CD4-positive, alpha-beta T cell treated with Interleukin-4 for 1 hour (primary cell): ENCODE measurements at regions not wholly inside any gene's neighbourhood (a gene's known extent, or its start where the extent isn't known, plus 50 kb on each side); places are given as distances from the start of the nearest gene placed in this dataset.
A peak's percentile ranks its signal among the peaks of the same experiment; 100 is the strongest.

Source experiments
- DNase-seq, 2 donors: peaks; one replicate each; pipeline ENCODE4 v3.0.0-alpha.2; 2020 to 2022

GRCh38 chr5:138664276-138664943 is 88.8 kb upstream of the CTNNA1 start:
- DNase-seq, result no peak

- DNase-seq, result no peak
Observed at GRCh38 chr5:138663561-138663960, 88.4 kb upstream of the HSPA9 start.

GRCh38 chr5:138663009-138663408 is 87.8 kb upstream of the HSPA9 start:
- peak; percentile 30 to 56 for DNase-seq

DNA sequence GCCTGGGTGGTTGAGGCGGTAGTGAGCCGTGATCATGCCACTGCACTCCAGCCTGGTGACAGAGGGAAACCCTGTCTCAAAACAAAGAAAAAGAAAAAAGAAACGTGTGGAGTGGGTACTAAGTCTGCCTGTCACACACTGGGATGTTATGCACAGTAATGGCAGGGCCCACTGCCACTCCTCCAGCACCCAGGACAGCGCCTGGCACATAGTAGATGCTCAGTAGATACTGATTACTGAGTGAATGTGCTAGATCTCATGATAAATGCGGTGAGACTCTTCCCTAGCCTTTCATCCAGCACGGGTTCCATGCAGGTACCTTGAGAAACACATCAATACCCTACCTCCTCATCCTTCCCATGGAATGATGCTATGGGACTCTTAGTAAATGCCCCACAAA is 87.4 kb upstream of the HSPA9 start:
- peak; percentile 16 to 31 for DNase-seq

GRCh38 chr5:138661991-138662434 is 86.8 kb upstream of the HSPA9 start:
- no peak for DNase-seq

DNA sequence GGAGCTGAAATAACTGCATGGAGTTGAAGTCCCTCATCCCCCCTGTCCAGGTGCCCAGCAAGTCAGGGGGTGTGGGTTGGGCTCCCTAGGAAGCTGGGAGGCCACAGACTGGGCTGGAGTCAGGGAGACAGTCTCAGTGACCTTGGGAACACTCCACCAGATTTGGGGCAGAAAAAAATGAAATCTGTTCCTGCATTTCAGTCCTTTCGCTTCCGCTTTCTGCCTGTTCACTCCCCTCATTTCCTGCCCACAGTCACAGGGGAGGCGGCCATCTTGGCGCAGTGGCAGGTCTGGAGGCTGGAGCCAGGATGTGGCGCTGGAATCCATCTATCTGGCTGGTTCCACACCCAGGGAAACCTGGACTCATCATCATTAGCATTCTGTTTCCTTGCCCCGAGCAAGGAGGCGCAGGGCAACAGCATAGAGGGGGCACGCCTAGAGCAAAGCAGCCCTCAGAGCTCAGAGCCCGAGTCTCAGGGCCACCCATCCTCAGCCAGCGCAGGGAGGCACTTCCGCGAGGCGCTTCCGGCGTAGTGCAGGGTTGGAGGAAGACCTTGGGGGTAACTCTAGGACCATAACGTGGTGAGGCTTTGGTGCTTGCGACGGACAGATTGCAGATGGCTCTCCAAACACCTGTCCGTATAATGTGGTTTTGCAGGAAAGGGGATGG is 86.2 kb upstream of the HSPA9 start:
- no peak for DNase-seq

GRCh38 chr5:138660051-138660572 is 84.9 kb upstream of the HSPA9 start:
- DNase-seq, result no peak

GRCh38 chr5:138659561-138659960 is 84.4 kb upstream of the HSPA9 start:
- DNase-seq, result no peak

DNA sequence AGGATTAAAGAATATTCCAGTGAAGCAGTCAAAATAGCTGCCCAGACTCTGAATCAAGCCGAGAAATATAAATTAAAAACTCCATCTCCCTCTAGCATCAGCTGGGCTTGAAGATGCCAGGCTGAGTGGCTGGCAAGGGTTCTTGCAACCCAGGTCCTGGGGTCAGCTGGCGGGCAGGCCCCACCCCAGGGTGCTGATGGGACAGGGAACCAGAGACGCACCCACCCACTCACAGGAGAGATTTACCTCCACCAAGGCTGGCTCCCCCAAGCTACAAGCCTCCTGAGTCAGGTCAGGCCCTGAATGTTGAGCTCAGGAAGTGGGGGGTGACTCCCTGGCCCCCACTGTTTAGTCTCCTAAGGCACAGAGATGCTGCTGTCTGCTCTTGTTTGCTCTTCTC is 83.9 kb upstream of the HSPA9 start:
- no peak for DNase-seq

- DNase-seq, result no peak
Observed at GRCh38 chr5:138658676-138659075, 83.5 kb upstream of the HSPA9 start.

- no peak for DNase-seq
Observed at GRCh38 chr5:138657360-138657759, 82.2 kb upstream of the HSPA9 start.

GRCh38 chr5:138656916-138657315 is 81.7 kb upstream of the HSPA9 start:
- no peak for DNase-seq

GRCh38 chr5:138655530-138656190 is 80.5 kb upstream of the HSPA9 start:
- DNase-seq, result no peak

- peak; percentile 66 to 83 for DNase-seq
Observed at GRCh38 chr5:138654281-138654867, 79.2 kb upstream of the HSPA9 start.

- DNase-seq, result no peak
Observed at GRCh38 chr5:138653502-138653901, 78.3 kb upstream of the HSPA9 start.

DNA sequence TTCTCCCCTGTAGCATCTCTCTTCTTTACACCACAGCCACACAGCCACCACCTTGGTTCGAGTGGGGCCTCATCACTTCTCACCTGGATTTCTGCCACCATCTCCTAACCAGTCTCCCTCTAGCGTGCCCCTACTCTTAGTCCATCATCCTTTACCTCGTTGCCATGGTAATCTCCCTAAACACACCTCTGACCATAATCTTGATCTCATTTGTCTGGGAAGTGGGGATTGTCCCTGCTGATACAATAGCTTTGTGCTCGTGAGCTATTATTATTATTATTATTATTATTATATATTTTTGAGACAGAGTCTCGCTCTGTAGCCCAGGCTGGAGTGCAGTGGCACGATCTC is 76.5 kb upstream of the HSPA9 start:
- DNase-seq, result no peak

DNA sequence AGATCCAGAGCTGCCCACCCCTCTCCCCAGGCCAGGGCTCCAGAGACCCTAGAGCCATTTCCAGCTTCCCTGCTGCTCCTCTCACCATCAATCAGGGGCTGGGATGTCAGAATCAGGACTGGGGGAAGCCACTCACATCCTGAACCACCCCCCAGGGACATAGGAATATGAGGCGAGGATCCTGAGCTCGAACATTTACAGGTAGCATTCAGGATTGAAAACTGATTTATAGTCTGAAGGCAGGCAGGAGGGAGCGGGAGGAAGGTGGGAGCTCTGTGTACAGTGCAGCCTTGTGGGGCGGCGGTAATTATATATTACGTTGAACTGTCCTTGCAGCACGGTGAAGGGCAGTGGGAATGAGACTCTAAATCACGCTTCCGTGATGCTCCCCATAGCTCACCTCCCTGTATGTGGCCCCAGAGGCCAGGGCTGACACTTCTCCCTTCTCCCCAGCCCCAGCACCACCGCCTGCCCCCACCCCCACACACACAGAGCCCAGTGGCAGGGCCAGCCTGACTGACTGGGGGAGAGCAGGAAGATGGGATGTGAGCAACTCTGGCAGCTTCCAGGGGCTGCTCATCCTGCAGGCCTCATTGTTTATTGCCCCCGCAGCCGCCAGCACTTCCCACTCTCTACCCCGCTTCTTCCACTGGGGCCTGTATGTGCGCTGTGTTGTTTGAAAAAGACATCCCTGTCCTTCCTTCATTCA is 76.0 kb upstream of the HSPA9 start:
- DNase-seq, result no peak

DNA sequence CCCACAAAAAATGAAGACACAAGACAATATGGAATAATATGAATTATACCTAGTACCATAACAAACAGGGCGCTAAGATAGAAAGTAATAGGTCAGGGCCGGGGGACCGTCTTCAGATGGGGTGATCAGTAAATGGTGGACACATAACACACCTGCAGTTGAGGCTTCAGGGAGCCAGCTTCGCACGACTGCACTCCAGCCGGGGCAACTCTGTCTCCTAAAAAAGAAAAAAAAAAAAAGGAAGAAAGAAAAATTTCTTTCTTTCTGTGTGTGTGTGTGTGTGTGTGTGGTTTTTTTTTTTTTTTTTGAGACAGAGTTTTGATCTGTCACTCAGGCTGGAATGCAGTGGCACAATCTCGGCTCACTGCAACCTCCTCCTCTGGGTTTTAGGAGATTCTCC is 75.0 kb upstream of the HSPA9 start:
- no peak for DNase-seq

DNA sequence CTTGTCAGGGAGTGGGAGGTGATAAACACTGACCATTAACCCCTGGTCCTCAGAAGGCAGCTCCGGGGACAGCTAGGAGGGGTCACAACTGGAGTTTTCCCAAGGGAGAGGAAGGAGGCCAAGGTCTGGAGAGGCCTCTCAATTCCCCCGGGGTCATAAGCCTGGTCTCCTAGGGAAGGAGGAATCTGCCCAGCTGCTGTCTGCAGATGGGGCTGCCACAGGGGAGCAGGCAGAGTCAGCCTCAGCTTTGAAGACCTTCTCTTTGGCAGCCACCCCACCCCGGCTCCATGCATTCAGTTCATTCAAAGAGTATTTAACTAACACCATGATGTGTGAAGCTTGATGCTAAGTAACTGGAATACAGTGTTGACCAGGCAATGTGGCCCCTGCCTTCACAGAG is 74.6 kb upstream of the HSPA9 start:
- no peak for DNase-seq

- no peak for DNase-seq
Observed at GRCh38 chr5:138649316-138649720, 74.1 kb upstream of the HSPA9 start.

DNA sequence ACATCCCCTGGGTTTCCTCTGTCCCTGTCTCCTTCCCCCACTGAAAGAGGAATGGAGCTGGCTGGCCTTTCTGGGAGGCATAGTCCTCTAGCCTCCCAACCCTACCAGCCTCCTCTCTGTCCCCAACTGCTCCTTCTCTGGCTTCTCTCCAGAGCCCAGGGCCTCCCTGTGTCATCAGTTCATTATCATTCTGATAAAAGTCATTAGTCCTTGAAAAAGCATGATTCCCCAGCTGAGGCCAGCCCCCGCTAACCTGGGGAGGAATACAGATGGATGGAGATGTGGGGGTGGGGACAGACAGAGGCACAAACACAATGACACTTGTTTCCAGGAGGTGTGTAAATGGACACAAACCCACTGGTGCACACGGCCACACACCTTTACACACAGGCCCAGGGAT is 73.6 kb upstream of the HSPA9 start:
- no peak for DNase-seq

DNA sequence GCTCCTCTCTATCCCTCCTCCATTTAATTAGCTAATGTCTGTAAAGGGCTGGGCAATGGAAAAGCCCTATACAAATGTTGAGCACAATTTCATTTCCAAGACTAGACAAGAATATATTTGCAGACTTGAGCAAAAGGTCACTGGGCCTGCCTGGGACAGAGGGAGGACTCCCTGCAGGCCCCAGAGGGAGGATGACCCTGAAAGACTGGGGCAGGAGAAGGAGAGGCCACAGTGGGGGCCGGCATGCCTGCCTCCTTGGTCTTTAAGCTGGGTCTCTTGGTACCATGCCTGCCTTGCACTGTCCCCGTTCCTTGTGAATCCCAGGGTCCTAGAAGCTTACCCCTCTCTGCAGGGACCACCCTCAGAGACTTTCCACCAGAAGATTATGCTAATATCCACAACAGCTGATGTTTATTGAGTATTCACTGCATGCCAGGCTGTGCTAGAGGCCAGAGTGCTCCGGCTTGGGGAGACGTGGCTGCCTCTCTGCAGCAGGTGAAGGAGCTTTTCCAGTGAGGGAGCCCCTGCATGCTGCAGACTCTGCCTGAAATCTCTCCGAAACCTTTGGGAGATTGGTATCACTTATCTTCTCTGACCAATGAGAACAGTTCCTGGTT is 72.7 kb upstream of the HSPA9 start:
- DNase-seq, result no peak
